ENCODE measurements at regions not wholly inside any gene's neighbourhood (a gene's known extent, or its start where the extent isn't known, plus 50 kb on each side); places are given as distances from the start of the nearest gene placed in this dataset.

DNA sequence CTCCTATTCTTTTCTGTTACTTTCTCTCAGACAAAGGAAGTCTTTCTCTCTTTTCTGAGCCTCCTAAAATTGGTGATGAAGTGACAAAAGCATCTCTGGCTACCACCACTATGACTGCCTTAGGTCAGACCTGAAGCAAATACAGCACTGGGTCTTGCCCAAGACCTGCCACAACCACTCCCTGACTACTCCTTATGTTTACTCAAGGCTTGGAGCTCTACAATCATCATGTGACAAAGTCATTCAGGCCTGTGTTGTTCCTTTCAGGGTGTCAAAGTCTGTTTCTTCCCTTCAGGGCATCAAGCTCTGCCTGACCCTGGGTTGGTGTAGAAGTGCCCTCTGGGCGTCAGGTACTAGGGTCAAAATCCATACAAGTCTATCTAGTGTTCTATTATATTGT, 419.2 kb upstream of the CT83 start:
- no peak for DNase-seq
- Histone ChIP-seq H3K36me3 (no peaks in the 10 kb centered on the region), H3K9me3 (replicated peaks) (no peaks in the 10 kb centered on the region), H3K27ac (replicated peaks) (no peak overlapping the region), H3K4me3 (no peak overlapping the region), H3K27me3 (ENCODE audit: low read depth) (no peaks in the 10 kb centered on the region), H3K4me1 (no peaks in the 10 kb centered on the region)
- intact Hi-C loops (cut with micrococcal nuclease) = no loop called here
- no peak for TF ChIP-seq CTCF (IDR thresholded peaks at IDR 0.05; ENCODE audit: borderline replicate concordance)

- H3K27ac ChIP-seq (replicated peaks) = no peak overlapping the region
- no peak for TF ChIP-seq CTCF (IDR thresholded peaks at IDR 0.05; ENCODE audit: borderline replicate concordance)
- H3K9me3 ChIP-seq (replicated peaks) = no peaks in the 10 kb centered on the region
- no peaks in the 10 kb centered on the region for H3K36me3 ChIP-seq
- DNase-seq = no peak
- no peaks in the 10 kb centered on the region for H3K4me1 ChIP-seq
- intact Hi-C loops (cut with micrococcal nuclease) = no loop called here
- no peak overlapping the region for H3K4me3 ChIP-seq
- no peaks in the 10 kb centered on the region for H3K27me3 ChIP-seq (ENCODE audit: low read depth)
These were observed 410.9 kb upstream of the CT83 start for GRCh38 chrX:116873671-116874070.

GRCh38 chrX:116872931-116873330, 410.2 kb upstream of the CT83 start:
- Histone ChIP-seq H3K36me3 (no peaks in the 10 kb centered on the region), H3K27me3 (ENCODE audit: low read depth) (no peaks in the 10 kb centered on the region), H3K4me3 (no peak overlapping the region), H3K27ac (replicated peaks) (no peak overlapping the region), H3K9me3 (replicated peaks) (no peaks in the 10 kb centered on the region), H3K4me1 (no peaks in the 10 kb centered on the region)
- no peak for DNase-seq
- intact Hi-C loops (cut with micrococcal nuclease) = no loop called here
- no peak for TF ChIP-seq CTCF (IDR thresholded peaks at IDR 0.05; ENCODE audit: borderline replicate concordance)

GRCh38 chrX:116863029-116863428, 400.3 kb upstream of the CT83 start:
- Histone ChIP-seq H3K36me3 (no peaks in the 10 kb centered on the region), H3K4me1 (no peaks in the 10 kb centered on the region), H3K27ac (replicated peaks) (no peak overlapping the region), H3K9me3 (replicated peaks) (no peaks in the 10 kb centered on the region), H3K4me3 (no peak overlapping the region), H3K27me3 (ENCODE audit: low read depth) (no peaks in the 10 kb centered on the region)
- intact Hi-C loops (cut with micrococcal nuclease) = no loop called here
- TF ChIP-seq CTCF (IDR thresholded peaks at IDR 0.05; ENCODE audit: borderline replicate concordance) = no peak
- no peak for DNase-seq

- Histone ChIP-seq H3K36me3 (no peaks in the 10 kb centered on the region), H3K4me3 (no peak overlapping the region), H3K27me3 (ENCODE audit: low read depth) (no peaks in the 10 kb centered on the region), H3K27ac (replicated peaks) (no peak overlapping the region), H3K9me3 (replicated peaks) (no peaks in the 10 kb centered on the region), H3K4me1 (no peaks in the 10 kb centered on the region)
- intact Hi-C loops (cut with micrococcal nuclease) = no loop called here
- TF ChIP-seq CTCF (IDR thresholded peaks at IDR 0.05; ENCODE audit: borderline replicate concordance) = no peak
- DNase-seq = no peak
These were observed 399.6 kb upstream of the CT83 start for GRCh38 chrX:116862340-116862739.

DNA sequence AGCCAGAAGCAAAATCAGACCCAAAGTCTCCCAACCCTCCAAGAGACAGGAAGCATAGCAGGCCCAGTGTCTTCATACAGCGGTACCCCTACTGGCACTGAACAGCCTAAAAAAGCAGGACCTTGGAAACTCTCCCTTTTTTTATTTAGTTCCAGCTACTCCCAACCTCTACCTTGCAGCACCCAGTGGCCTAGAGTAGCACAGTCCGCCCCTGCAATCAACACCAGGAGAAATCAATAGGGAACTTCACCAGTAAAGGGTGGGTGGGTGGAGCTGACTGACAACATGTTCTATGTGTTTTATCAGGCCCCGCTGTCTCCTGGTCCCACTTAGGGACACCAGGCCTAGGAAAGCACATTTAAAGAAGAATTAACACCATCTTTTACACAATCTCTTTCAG, 378.5 kb upstream of the CT83 start:
- no peaks in the 10 kb centered on the region for H3K27me3 ChIP-seq (ENCODE audit: low read depth)
- no peaks in the 10 kb centered on the region for H3K4me1 ChIP-seq
- H3K27ac ChIP-seq (replicated peaks) = no peak overlapping the region
- no peaks in the 10 kb centered on the region for H3K36me3 ChIP-seq
- no peak for DNase-seq
- no peak overlapping the region for H3K4me3 ChIP-seq
- H3K9me3 ChIP-seq (replicated peaks) = peaks cover 4% of the 10 kb centered on the region
- TF ChIP-seq CTCF (IDR thresholded peaks at IDR 0.05; ENCODE audit: borderline replicate concordance) = no peak
- intact Hi-C loops (cut with micrococcal nuclease) = no loop called here

Data from left ventricle myocardium inferior (tissue), 1 donor.